ENCODE measurements at regions not wholly inside any gene's neighbourhood (a gene's known extent, or its start where the extent isn't known, plus 50 kb on each side); places are given as distances from the start of the nearest gene placed in this dataset.

- DNase-seq (ENCODE audit: low spot score in 2 of 2): no peak
- Mint-ChIP-seq H3K36me3 (no peaks in the 10 kb centered on the region), H3K9me3 (no peaks in the 10 kb centered on the region), H3K27ac (no peak overlapping the region)
- ATAC-seq: no peak
These were observed 279.4 kb upstream of the ELAC2 start for GRCh38 chr17:13297183-13297582.

GRCh38 chr17:13293421-13293820, 275.6 kb upstream of the ELAC2 start:
- Mint-ChIP-seq H3K9me3 (no peaks in the 10 kb centered on the region), H3K27ac (no peak overlapping the region)
- ATAC-seq: no peak

GRCh38 chr17:13292291-13292690, 274.5 kb upstream of the ELAC2 start:
- no peaks in the 10 kb centered on the region for H3K36me3 Mint-ChIP-seq
- no peak for DNase-seq (ENCODE audit: low spot score in 2 of 2)
- H3K9me3 Mint-ChIP-seq: no peaks in the 10 kb centered on the region
- no peak for ATAC-seq
- no peak overlapping the region for H3K27ac Mint-ChIP-seq

More at GRCh38 chr17:13293421-13293820, 275.6 kb upstream of the ELAC2 start:
- DNase-seq (ENCODE audit: low spot score in 2 of 2): no peak
- H3K36me3 Mint-ChIP-seq: no peaks in the 10 kb centered on the region

- H3K27ac Mint-ChIP-seq: no peak overlapping the region
- H3K36me3 Mint-ChIP-seq: no peaks in the 10 kb centered on the region
- no peak for DNase-seq (ENCODE audit: low spot score in 2 of 2)
- H3K9me3 Mint-ChIP-seq: no peaks in the 10 kb centered on the region
- no peak for ATAC-seq
These were observed 270.4 kb upstream of the ELAC2 start for GRCh38 chr17:13288248-13288647.

GRCh38 chr17:13287226-13287625, 269.4 kb upstream of the ELAC2 start:
- no peak for ATAC-seq
- Mint-ChIP-seq H3K27ac (no peak overlapping the region), H3K9me3 (no peaks in the 10 kb centered on the region), H3K36me3 (no peaks in the 10 kb centered on the region)
- no peak for DNase-seq (ENCODE audit: low spot score in 2 of 2)

- ATAC-seq: no peak
- DNase-seq (ENCODE audit: low spot score in 2 of 2): no peak
- Mint-ChIP-seq H3K27ac (no peak overlapping the region), H3K9me3 (no peaks in the 10 kb centered on the region), H3K36me3 (no peaks in the 10 kb centered on the region)
These were observed 265.8 kb upstream of the ELAC2 start for GRCh38 chr17:13283606-13284005.

GRCh38 chr17:13281626-13282025, 263.8 kb upstream of the ELAC2 start:
- Mint-ChIP-seq H3K36me3 (no peaks in the 10 kb centered on the region), H3K27ac (no peak overlapping the region), H3K9me3 (no peaks in the 10 kb centered on the region)
- DNase-seq (ENCODE audit: low spot score in 2 of 2) (no peak), ATAC-seq (no peak)

GRCh38 chr17:13273806-13274205, 256.0 kb upstream of the ELAC2 start:
- Mint-ChIP-seq H3K36me3 (no peaks in the 10 kb centered on the region), H3K9me3 (peaks cover 0 to 4% of the 10 kb centered on the region in 2 donors), H3K27ac (no peak overlapping the region)
- ATAC-seq (no peak), DNase-seq (ENCODE audit: low spot score in 2 of 2) (no peak)

GRCh38 chr17:13272296-13272695, 254.5 kb upstream of the ELAC2 start:
- no peak for ATAC-seq
- H3K9me3 Mint-ChIP-seq: peaks cover 0 to 4% of the 10 kb centered on the region in 2 donors
- DNase-seq (ENCODE audit: low spot score in 2 of 2): no peak
- no peaks in the 10 kb centered on the region for H3K36me3 Mint-ChIP-seq
- no peak overlapping the region for H3K27ac Mint-ChIP-seq

GRCh38 chr17:13268791-13269595, 251.2 kb upstream of the ELAC2 start:
- Mint-ChIP-seq H3K36me3 (no peaks in the 10 kb centered on the region), H3K27ac (no peak overlapping the region), H3K9me3 (peaks cover 0 to 4% of the 10 kb centered on the region in 2 donors)
- DNase-seq (ENCODE audit: low spot score in 2 of 2) (no peak), ATAC-seq (no peak)

GRCh38 chr17:13266606-13267005, 248.8 kb upstream of the ELAC2 start:
- no peak overlapping the region for H3K27ac Mint-ChIP-seq
- DNase-seq (ENCODE audit: low spot score in 2 of 2) (no peak), ATAC-seq (no peak)
- H3K9me3 Mint-ChIP-seq: peaks cover 0 to 4% of the 10 kb centered on the region in 2 donors
- H3K36me3 Mint-ChIP-seq: no peaks in the 10 kb centered on the region

GRCh38 chr17:13265311-13265710, 247.5 kb upstream of the ELAC2 start:
- no peak for DNase-seq (ENCODE audit: low spot score in 2 of 2)
- Mint-ChIP-seq H3K36me3 (no peaks in the 10 kb centered on the region), H3K27ac (no peak overlapping the region), H3K9me3 (peaks cover 3 to 4% of the 10 kb centered on the region in 2 donors)
- no peak for ATAC-seq

- no peak for DNase-seq (ENCODE audit: low spot score in 2 of 2)
- Mint-ChIP-seq H3K27ac (no peak overlapping the region), H3K9me3 (peaks cover 3 to 4% of the 10 kb centered on the region in 2 donors), H3K36me3 (no peaks in the 10 kb centered on the region)
- no peak for ATAC-seq
These were observed 245.9 kb upstream of the ELAC2 start for GRCh38 chr17:13263746-13264145.

GRCh38 chr17:13256545-13256944, 238.7 kb upstream of the ELAC2 start:
- ATAC-seq: no peak
- Mint-ChIP-seq H3K9me3 (peaks cover 4 to 8% of the 10 kb centered on the region in 2 donors), H3K36me3 (no peaks in the 10 kb centered on the region), H3K27ac (no peak overlapping the region)
- no peak for DNase-seq (ENCODE audit: low spot score in 2 of 2)

- H3K27ac Mint-ChIP-seq: no peak overlapping the region
- DNase-seq (ENCODE audit: low spot score in 2 of 2) (no peak), ATAC-seq (no peak)
- no peaks in the 10 kb centered on the region for H3K36me3 Mint-ChIP-seq
- H3K9me3 Mint-ChIP-seq: peaks cover 0 to 6% of the 10 kb centered on the region in 2 donors
These were observed 236.0 kb upstream of the ELAC2 start for GRCh38 chr17:13253733-13254410.

- Mint-ChIP-seq H3K36me3 (no peaks in the 10 kb centered on the region), H3K27ac (no peak overlapping the region), H3K9me3 (peaks cover 0 to 3% of the 10 kb centered on the region in 2 donors)
- DNase-seq (ENCODE audit: low spot score in 2 of 2) (no peak), ATAC-seq (no peak)
These were observed 226.7 kb upstream of the ELAC2 start for GRCh38 chr17:13244513-13244912.

GRCh38 chr17:13243585-13243984, 225.8 kb upstream of the ELAC2 start:
- Mint-ChIP-seq H3K27ac (no peak overlapping the region), H3K36me3 (no peaks in the 10 kb centered on the region)
- DNase-seq (ENCODE audit: low spot score in 2 of 2): no peak

GRCh38 chr17:13240851-13241250, 223.0 kb upstream of the ELAC2 start:
- ATAC-seq (no peak), DNase-seq (ENCODE audit: low spot score in 2 of 2) (no peak)
- no peaks in the 10 kb centered on the region for H3K36me3 Mint-ChIP-seq
- H3K9me3 Mint-ChIP-seq: peaks cover 0 to 3% of the 10 kb centered on the region in 2 donors
- H3K27ac Mint-ChIP-seq: no peak overlapping the region

More at GRCh38 chr17:13243585-13243984, 225.8 kb upstream of the ELAC2 start:
- no peak for ATAC-seq
- peaks cover 0 to 3% of the 10 kb centered on the region in 2 donors for H3K9me3 Mint-ChIP-seq

All from activated naive CD4-positive, alpha-beta T cell treated with anti-CD3 and anti-CD28 coated beads, Interleukin-2, amount 50 U/mL, for 72 hours (primary cell).